ENCODE measurements at regions not wholly inside any gene's neighbourhood (a gene's known extent, or its start where the extent isn't known, plus 50 kb on each side); places are given as distances from the start of the nearest gene placed in this dataset.
A peak's percentile ranks its signal among the peaks of the same experiment; 100 is the strongest.

- no peak for DNase-seq
Measured at GRCh38 chr10:62453274-62453673, 79.1 kb downstream of the ZNF365 start.

- no peak for DNase-seq
Measured at GRCh38 chr10:62454687-62455397, 80.7 kb downstream of the ZNF365 start.

GRCh38 chr10:62456611-62457101 lies 82.5 kb downstream of the ZNF365 start:
- DNase-seq, result no peak

DNA sequence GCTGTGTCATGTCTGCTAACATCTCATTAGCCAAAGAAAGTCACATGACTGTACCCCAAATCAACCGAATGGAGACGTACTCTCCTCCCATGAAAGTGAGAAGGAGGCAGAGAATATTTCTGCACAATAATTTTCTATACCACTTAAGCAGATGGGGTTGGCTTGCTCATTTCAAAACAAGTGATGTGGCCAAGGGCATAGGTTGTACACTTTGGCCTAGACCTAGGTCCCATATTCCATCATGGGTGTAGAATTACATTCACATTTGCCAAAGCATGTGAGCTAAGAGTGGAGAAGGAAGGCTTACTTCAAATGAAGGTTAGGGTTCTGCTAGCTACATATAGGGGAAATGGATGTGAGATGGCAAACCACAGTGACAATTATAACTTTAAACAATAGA lies 83.0 kb downstream of the ZNF365 start:
- DNase-seq, result no peak

DNA sequence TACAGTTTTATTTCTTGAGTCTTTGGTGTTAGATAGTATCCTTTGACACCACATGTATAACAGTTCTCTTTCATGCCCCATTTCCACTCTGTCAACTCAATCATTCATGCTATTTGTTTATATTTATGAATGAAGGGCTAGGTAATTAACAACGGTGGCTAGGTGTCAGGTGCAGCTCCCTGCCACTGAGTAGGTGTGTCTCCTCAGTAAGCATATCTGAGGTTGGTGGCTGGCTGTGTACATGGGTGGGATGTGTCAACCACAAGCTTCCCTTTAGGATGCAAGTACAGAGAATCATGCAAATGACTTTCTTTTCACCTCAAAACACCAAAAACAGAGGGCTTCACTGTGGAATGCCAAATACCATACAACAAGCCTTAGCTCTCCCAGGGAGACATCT lies 83.4 kb downstream of the ZNF365 start:
- no peak for DNase-seq

DNA sequence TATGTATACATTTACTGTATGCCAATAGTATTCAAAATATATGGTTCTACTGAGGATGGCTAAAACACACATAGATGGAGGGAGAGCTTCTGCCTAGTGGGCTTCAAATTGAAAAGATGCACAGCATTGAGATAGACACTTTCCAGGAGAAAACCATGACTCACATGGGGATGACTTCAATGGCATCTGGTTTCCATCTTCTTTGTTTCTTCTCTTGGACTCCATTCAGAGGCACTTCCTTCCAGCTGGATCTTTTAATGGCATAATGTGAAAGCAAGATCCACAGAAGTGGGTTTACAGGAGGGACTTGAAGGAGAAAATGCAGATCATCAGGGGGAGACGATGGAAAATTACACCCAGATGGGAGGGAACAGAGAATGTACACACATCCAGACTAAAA lies 84.9 kb downstream of the ZNF365 start:
- DNase-seq, result peak; percentile 52

- no peak for DNase-seq
Measured at GRCh38 chr10:62459500-62459899, 85.3 kb downstream of the ZNF365 start.

DNA sequence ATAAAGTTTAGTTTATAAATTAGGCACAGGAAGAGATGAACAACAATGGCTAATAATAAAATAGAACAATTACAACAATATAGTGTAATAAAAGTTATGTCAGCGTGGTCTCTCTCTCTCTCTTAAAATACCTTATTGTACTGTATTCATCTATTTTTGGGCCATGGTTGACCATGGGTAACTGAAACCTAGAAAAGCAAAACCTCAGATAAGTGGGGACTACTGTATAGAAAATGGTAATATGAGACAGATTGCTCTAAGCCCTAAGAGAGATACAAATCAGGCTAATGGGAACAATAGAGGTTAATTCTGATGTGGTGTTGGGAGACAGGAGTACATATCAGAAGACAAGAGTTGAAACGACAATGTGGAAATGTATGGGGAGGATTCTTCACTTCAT lies 86.2 kb downstream of the ZNF365 start:
- no peak for DNase-seq

GRCh38 chr10:62461120-62461519 lies 87.0 kb downstream of the ZNF365 start:
- no peak for DNase-seq

DNA sequence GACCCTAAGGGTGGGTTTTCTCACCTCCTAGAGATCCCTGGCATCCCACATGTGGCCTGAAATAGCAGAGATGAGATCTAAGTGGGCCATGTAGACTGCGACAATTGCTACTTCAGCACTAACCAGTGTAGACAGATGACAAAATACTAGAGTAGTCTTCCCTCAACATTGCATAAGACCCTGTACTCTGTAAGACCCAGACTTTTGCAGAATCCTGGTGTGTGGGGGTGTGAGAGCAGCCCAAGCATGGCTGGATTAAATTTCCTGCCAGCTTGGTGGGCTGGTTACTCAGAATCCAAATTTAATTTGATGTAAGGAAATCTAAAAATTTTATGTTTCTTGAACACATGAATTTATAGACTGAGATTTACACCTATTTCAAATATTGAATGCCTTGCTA lies 88.3 kb downstream of the ZNF365 start:
- DNase-seq, result no peak

- no peak for DNase-seq
Measured at GRCh38 chr10:62463364-62463763, 89.2 kb downstream of the ZNF365 start.

DNA sequence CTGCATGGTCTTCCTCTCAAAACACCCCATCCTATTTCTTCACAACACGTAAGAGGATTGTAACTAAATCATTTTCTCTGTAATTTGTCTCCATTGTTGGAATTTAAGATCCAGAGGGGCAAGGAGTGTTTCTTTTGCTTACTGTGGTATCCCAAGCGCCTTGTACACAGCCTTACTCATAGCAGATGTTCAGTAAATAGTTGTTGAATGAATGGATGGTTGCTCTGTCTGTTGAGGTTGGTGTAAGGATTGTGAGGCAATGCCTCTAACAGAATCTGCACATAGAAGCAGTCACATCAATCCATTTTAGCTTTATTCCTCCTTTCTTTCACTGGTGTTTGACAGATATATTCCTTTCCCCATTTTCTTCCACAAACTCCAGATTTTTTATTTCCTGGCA lies 90.1 kb downstream of the ZNF365 start:
- DNase-seq, result no peak

DNA sequence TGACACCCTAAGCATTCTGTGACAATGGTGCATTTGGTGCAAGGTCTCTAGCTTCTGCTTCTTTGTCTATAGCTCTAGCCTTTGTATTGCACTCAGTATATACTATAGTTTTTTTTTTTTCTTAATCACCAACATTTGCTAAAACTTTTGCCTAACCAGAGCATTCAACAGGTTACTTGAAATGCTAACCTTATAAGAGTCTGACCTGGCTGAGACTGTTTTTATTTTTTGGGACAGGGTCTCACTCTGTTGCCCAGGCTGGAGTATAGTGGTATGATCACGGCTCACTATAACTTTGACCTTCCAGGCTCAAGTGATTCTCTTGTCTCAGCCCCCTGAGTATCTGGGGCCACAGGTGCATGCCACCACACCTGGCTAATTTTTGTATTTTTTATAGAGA lies 92.4 kb downstream of the ZNF365 start:
- DNase-seq, result no peak

DNA sequence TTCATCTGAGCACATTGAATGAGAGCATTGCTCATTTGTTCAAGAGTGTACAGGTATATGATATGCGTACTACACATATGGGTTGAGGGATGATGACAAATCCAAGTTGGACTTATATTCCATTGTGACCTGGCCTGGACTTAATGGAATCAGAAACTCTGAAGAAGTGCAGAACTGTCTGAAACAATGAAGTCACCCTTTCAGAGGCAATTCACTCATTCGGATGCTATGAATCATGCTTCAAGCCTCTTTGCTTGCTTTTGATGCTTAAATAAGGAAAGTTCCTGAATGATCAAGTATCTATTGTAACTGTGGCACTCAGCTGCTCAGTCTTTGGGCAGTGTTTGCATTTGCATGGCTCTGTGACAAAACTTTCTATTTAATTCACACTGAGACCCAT lies 93.4 kb downstream of the ZNF365 start:
- no peak for DNase-seq

DNA sequence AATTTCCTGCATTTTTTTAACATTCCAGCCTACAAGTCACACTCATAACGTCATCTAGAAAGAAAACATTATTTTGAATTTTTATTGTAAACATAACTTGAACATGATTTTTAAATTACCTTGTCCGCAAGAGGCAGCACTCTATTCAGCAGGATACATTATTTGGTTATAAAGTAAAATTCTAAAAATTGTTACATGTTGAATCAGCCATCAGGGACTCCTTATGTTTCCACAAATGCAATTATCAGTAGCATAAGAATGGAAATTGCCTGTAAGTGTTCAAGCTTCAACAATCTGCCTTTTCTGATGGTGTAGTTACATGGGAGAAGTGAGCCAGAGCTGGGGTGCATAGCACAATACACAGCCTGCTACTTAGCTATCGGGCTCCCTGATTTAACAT lies 97.5 kb downstream of the ZNF365 start:
- no peak for DNase-seq

GRCh38 chr10:62473241-62473640 lies 99.1 kb downstream of the ZNF365 start:
- no peak for DNase-seq

GRCh38 chr10:62475551-62475950 lies 101.4 kb downstream of the ZNF365 start:
- DNase-seq, result no peak

DNA sequence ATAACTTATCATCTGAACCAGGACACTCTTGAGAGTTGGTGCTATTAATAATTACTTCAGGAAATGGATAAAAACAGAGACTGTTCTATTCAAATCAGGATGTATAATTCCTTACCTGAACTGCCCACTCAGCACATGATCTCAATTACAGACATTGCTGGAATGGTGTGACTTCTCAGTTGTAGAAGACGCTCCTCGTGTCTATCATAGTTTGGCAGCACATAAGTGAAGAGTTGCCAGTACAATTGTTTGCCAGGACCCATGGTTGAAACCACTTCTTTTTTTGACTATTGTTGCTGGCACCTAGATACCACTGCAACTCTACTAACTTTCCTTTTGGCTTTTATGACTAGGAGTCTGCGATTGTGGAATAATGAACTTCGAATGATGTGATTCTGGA lies 105.4 kb downstream of the ZNF365 start:
- no peak for DNase-seq

GRCh38 chr10:62480196-62480595 lies 106.0 kb downstream of the ZNF365 start:
- no peak for DNase-seq

DNA sequence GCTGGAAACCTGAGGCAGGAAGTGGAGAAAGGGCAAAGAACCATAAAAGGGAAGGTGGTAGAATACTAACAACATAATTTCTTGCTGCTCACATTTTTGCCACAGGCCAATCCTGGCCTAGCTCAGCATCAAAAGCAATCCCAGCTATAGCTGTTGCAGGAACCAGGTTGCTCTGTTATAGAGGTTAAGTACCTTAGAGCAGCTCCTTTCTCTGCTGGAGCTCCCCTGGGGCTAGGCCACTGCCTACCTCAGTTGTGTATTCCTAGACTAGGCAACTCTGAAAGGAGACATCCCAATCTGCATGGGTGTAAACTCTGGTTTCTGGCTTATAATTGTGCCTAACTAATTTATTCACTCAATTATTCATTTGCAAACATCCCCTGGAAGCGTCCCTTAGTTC lies 108.4 kb downstream of the ZNF365 start:
- no peak for DNase-seq

DNA sequence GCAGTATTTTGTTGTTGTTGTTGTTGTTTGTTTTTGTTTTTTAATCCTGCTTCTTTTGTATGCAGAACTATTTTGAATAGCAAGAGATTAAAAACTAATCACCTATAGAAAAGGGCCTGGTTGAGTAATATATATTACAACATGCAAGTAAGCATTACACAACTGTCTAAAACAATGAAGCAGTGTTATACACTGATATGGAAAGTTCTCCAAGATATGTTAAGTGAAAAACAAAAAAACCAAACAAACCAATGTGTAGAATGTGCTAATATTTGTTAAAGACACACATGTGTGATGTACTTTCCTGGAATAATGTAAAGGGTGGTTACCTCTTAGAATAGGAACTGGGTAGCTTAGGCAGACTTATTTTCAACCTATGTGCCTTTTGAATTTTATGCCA lies 117.4 kb downstream of the ZNF365 start:
- no peak for DNase-seq

- peak; percentile 16 for DNase-seq
Measured at GRCh38 chr10:62492012-62492869, 118.1 kb downstream of the ZNF365 start.

GRCh38 chr10:62492870-62493180 lies 118.7 kb downstream of the ZNF365 start:
- DNase-seq, result no peak

DNA sequence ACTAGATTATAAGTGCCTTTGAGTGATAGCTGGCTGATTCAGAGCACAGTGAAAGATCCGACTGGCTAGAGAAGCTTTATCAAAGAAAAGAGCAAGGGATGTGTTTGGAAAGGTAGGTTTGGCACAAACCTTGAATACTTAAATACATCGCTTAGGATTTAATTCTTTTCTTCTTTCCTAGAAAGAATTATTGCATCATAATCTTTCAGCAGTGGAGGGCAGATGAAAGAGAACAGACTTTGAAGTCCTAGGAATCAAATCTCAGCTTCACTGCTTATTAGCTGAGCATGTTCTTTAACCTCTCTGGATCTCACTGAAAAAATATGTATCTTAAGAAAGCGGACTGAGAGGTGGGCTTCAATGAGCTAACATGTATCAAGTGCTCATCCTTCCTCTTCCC lies 122.8 kb downstream of the ZNF365 start:
- no peak for DNase-seq

Measured in renal pelvis (tissue), 1 donor.